Effector CD8-positive, alpha-beta T cell (primary cell): ENCODE measurements at regions not wholly inside any gene's neighbourhood (a gene's known extent, or its start where the extent isn't known, plus 50 kb on each side); places are given as distances from the start of the nearest gene placed in this dataset.

ENCODE experiments used
- DNase-seq: peaks from one replicate; lab custom pipeline; 2025; lab: John Stamatoyannopoulos, UW

- DNase-seq: no peak
Measured at GRCh38 chr3:22939349-22939748, 263.8 kb upstream of the UBE2E2 start.

- DNase-seq: no peak
Measured at GRCh38 chr3:22940285-22940684, 262.8 kb upstream of the UBE2E2 start.

GRCh38 chr3:22942981-22943380, 260.1 kb upstream of the UBE2E2 start:
- no peak for DNase-seq

GRCh38 chr3:22947851-22948250, 255.3 kb upstream of the UBE2E2 start:
- no peak for DNase-seq

- DNase-seq: no peak
Measured at GRCh38 chr3:22951910-22952309, 251.2 kb upstream of the UBE2E2 start.

- DNase-seq: no peak
Measured at GRCh38 chr3:22952860-22953259, 250.3 kb upstream of the UBE2E2 start.

- DNase-seq: no peak
Measured at GRCh38 chr3:22959593-22959992, 243.5 kb upstream of the UBE2E2 start.

GRCh38 chr3:22960105-22960984, 242.8 kb upstream of the UBE2E2 start:
- DNase-seq: no peak

- DNase-seq: no peak
Measured at GRCh38 chr3:22962244-22962643, 240.9 kb upstream of the UBE2E2 start.

- DNase-seq: no peak
Measured at GRCh38 chr3:22966349-22966748, 236.8 kb upstream of the UBE2E2 start.

- DNase-seq: no peak
Measured at GRCh38 chr3:22969276-22969675, 233.9 kb upstream of the UBE2E2 start.

GRCh38 chr3:22971497-22971896, 231.6 kb upstream of the UBE2E2 start:
- no peak for DNase-seq

GRCh38 chr3:22977042-22977441, 226.1 kb upstream of the UBE2E2 start:
- DNase-seq: no peak

- DNase-seq: no peak
Measured at GRCh38 chr3:22977650-22978289, 225.4 kb upstream of the UBE2E2 start.

GRCh38 chr3:22979581-22979980, 223.5 kb upstream of the UBE2E2 start:
- no peak for DNase-seq

- DNase-seq: no peak
Measured at GRCh38 chr3:22980346-22980745, 222.8 kb upstream of the UBE2E2 start.

GRCh38 chr3:22981166-22981565, 222.0 kb upstream of the UBE2E2 start:
- DNase-seq: no peak

- DNase-seq: no peak
Measured at GRCh38 chr3:22981861-22982260, 221.3 kb upstream of the UBE2E2 start.

- no peak for DNase-seq
Measured at GRCh38 chr3:22982981-22983587, 220.0 kb upstream of the UBE2E2 start.

GRCh38 chr3:22986958-22987357, 216.2 kb upstream of the UBE2E2 start:
- DNase-seq: no peak

GRCh38 chr3:22988566-22988965, 214.6 kb upstream of the UBE2E2 start:
- DNase-seq: no peak

- DNase-seq: no peak
Measured at GRCh38 chr3:22989716-22990115, 213.4 kb upstream of the UBE2E2 start.
